ENCODE measurements at regions not wholly inside any gene's neighbourhood (a gene's known extent, or its start where the extent isn't known, plus 50 kb on each side); places are given as distances from the start of the nearest gene placed in this dataset.

DNA sequence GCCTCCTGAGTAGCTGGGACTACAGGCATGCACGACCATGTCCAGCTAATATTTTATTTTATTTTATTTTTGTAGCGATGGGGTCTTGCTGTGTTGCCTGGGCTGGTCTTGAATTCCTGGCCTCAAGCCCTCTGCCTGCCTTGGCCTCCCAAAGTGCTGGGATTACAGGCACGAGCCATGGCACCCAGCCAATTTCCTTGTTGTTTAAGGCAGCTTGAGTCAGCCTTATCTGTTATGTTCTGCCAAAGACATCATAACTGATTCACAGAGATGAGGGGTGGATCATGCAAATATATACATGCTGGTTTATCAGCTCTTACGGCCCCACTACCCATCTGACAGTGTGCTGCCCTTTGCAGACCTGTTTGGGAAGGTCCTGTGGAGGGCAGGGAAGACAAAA, 826.7 kb downstream of the TYW1 start:
- no peak overlapping the region for H2BK15ac ChIP-seq (ENCODE audit: low read depth, poor library complexity, severe bottlenecking)
- H3K4me2 ChIP-seq (ENCODE audit: low read length, poor library complexity, severe bottlenecking), result no peak overlapping the region
- no peaks in the 10 kb centered on the region for H3K36me3 ChIP-seq (ENCODE audit: control insufficient read depth in 1 of 2, insufficient read depth in 2 of 2, low read depth in 1 of 2, low read length in 2 of 2)
- no peaks in the 10 kb centered on the region for H3K4me1 ChIP-seq (ENCODE audit: control insufficient read depth, insufficient read depth, low read depth, low read length)
- no peak overlapping the region for H4K8ac ChIP-seq (ENCODE audit: low read length)
- H3K4ac ChIP-seq (ENCODE audit: low read depth in 1 of 2, low read length in 2 of 2), result no peak overlapping the region
- H3K9ac ChIP-seq (ENCODE audit: low read length), result no peak overlapping the region
- no peaks in the 10 kb centered on the region for H3K79me1 ChIP-seq (replicated peaks; ENCODE audit: low read length, poor library complexity, severe bottlenecking)
- H4K91ac ChIP-seq (ENCODE audit: low read length), result no peak overlapping the region
- no peak overlapping the region for H2AFZ ChIP-seq (ENCODE audit: low read depth, low read length)
- H3K18ac ChIP-seq (ENCODE audit: low read depth in 1 of 2, low read length in 2 of 2), result no peak overlapping the region
- DNase-seq, result no peak
- no peak overlapping the region for H3K4me3 ChIP-seq (ENCODE audit: insufficient read depth in 1 of 2, low read depth in 1 of 2, low read length in 2 of 2)
- no peak overlapping the region for H2BK12ac ChIP-seq (ENCODE audit: low read length in 2 of 2)
- no peaks in the 10 kb centered on the region for H3K27me3 ChIP-seq (ENCODE audit: control insufficient read depth in 1 of 2, insufficient read depth in 1 of 2, low read length in 2 of 2)
- H2BK5ac ChIP-seq (ENCODE audit: low read depth, low read length, poor library complexity, severe bottlenecking), result no peak overlapping the region
- H3K23ac ChIP-seq (ENCODE audit: low read length in 2 of 2), result no peak overlapping the region
- 77% methylated on average over 4 of the region's 4 CpGs for WGBS
- H2AK5ac ChIP-seq (ENCODE audit: low read length, severe bottlenecking), result no peak overlapping the region
- H3K27ac ChIP-seq (ENCODE audit: low read length, poor library complexity, severe bottlenecking), result no peak overlapping the region
- no peaks in the 10 kb centered on the region for H3K9me3 ChIP-seq (ENCODE audit: control insufficient read depth, low read length)
- H3K14ac ChIP-seq (ENCODE audit: low read length in 2 of 2), result no peak overlapping the region
- no peak overlapping the region for H2BK120ac ChIP-seq (ENCODE audit: low read depth, low read length)

DNA sequence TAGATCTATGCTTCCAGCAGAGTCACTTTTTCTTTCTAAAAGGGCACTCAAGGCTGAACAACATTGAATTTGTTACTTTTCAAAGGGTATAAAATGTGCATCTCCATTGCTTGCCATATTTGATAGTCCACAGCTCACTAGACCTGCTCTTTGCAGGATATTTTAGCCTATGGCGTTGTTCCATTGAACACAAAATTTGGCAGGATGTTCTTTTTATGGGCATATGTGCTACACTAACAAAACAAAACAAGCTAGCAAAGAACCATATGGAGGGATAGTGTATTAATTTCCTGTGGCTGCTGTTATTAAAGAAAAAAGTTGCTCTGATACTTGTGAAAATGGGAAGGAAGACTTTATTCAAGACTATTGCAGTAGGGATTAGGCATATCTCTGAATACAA, 828.7 kb downstream of the TYW1 start:
- no peak overlapping the region for H3K4ac ChIP-seq (ENCODE audit: low read depth in 1 of 2, low read length in 2 of 2)
- H2BK12ac ChIP-seq (ENCODE audit: low read length in 2 of 2), result no peak overlapping the region
- H2AFZ ChIP-seq (ENCODE audit: low read depth, low read length), result no peak overlapping the region
- no peak overlapping the region for H3K4me3 ChIP-seq (ENCODE audit: insufficient read depth in 1 of 2, low read depth in 1 of 2, low read length in 2 of 2)
- WGBS, result no CpG with 5 or more reads among the region's 1 CpG
- H3K9me3 ChIP-seq (ENCODE audit: control insufficient read depth, low read length), result no peaks in the 10 kb centered on the region
- H3K79me1 ChIP-seq (replicated peaks; ENCODE audit: low read length, poor library complexity, severe bottlenecking), result no peaks in the 10 kb centered on the region
- no peak overlapping the region for H2BK5ac ChIP-seq (ENCODE audit: low read depth, low read length, poor library complexity, severe bottlenecking)
- H3K23ac ChIP-seq (ENCODE audit: low read length in 2 of 2), result no peak overlapping the region
- no peak overlapping the region for H2AK5ac ChIP-seq (ENCODE audit: low read length, severe bottlenecking)
- H3K36me3 ChIP-seq (ENCODE audit: control insufficient read depth in 1 of 2, insufficient read depth in 2 of 2, low read depth in 1 of 2, low read length in 2 of 2), result no peaks in the 10 kb centered on the region
- no peak overlapping the region for H2BK15ac ChIP-seq (ENCODE audit: low read depth, poor library complexity, severe bottlenecking)
- H3K18ac ChIP-seq (ENCODE audit: low read depth in 1 of 2, low read length in 2 of 2), result no peak overlapping the region
- no peak for DNase-seq
- no peak overlapping the region for H3K27ac ChIP-seq (ENCODE audit: low read length, poor library complexity, severe bottlenecking)
- no peak overlapping the region for H3K4me2 ChIP-seq (ENCODE audit: low read length, poor library complexity, severe bottlenecking)
- H4K8ac ChIP-seq (ENCODE audit: low read length), result no peak overlapping the region
- H4K91ac ChIP-seq (ENCODE audit: low read length), result no peak overlapping the region
- no peaks in the 10 kb centered on the region for H3K27me3 ChIP-seq (ENCODE audit: control insufficient read depth in 1 of 2, insufficient read depth in 1 of 2, low read length in 2 of 2)
- H3K14ac ChIP-seq (ENCODE audit: low read length in 2 of 2), result no peak overlapping the region
- no peak overlapping the region for H3K9ac ChIP-seq (ENCODE audit: low read length)
- no peak overlapping the region for H2BK120ac ChIP-seq (ENCODE audit: low read depth, low read length)
- no peaks in the 10 kb centered on the region for H3K4me1 ChIP-seq (ENCODE audit: control insufficient read depth, insufficient read depth, low read depth, low read length)

DNA sequence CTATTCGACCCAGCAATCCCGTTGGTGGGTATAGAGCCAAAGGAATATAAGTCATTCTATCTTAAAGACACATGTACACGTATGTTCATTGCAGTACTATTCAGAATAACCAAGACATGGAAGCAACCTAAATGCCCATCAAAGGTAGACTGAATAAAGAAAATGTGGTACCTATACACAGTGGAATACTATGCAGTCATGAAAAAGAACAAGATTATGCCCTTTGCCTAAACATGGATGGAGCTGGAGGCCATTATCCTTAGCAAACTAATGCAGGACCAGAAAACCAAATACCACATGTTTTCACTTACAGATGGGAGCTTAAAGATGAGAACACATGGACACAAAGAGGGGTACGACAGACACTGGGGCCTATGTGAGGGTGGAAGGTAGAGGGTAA, 845.3 kb downstream of the TYW1 start:
- no peaks in the 10 kb centered on the region for H3K79me1 ChIP-seq (replicated peaks; ENCODE audit: low read length, poor library complexity, severe bottlenecking)
- no peak overlapping the region for H4K91ac ChIP-seq (ENCODE audit: low read length)
- H3K27ac ChIP-seq (ENCODE audit: low read length, poor library complexity, severe bottlenecking), result no peak overlapping the region
- no peak overlapping the region for H2AFZ ChIP-seq (ENCODE audit: low read depth, low read length)
- H3K23ac ChIP-seq (ENCODE audit: low read length in 2 of 2), result no peak overlapping the region
- no peak overlapping the region for H3K18ac ChIP-seq (ENCODE audit: low read depth in 1 of 2, low read length in 2 of 2)
- H3K36me3 ChIP-seq (ENCODE audit: control insufficient read depth in 1 of 2, insufficient read depth in 2 of 2, low read depth in 1 of 2, low read length in 2 of 2), result no peaks in the 10 kb centered on the region
- no peak overlapping the region for H3K4ac ChIP-seq (ENCODE audit: low read depth in 1 of 2, low read length in 2 of 2)
- no peak for DNase-seq
- no peak overlapping the region for H2BK5ac ChIP-seq (ENCODE audit: low read depth, low read length, poor library complexity, severe bottlenecking)
- no peak overlapping the region for H3K4me2 ChIP-seq (ENCODE audit: low read length, poor library complexity, severe bottlenecking)
- H3K9ac ChIP-seq (ENCODE audit: low read length), result no peak overlapping the region
- no peak overlapping the region for H4K8ac ChIP-seq (ENCODE audit: low read length)
- H3K9me3 ChIP-seq (ENCODE audit: control insufficient read depth, low read length), result no peaks in the 10 kb centered on the region
- H3K27me3 ChIP-seq (ENCODE audit: control insufficient read depth in 1 of 2, insufficient read depth in 1 of 2, low read length in 2 of 2), result peaks cover 0 to 3% of the 10 kb centered on the region in 2 experiments
- H2BK15ac ChIP-seq (ENCODE audit: low read depth, poor library complexity, severe bottlenecking), result no peak overlapping the region
- H3K14ac ChIP-seq (ENCODE audit: low read length in 2 of 2), result no peak overlapping the region
- H2BK12ac ChIP-seq (ENCODE audit: low read length in 2 of 2), result no peak overlapping the region
- no peak overlapping the region for H2BK120ac ChIP-seq (ENCODE audit: low read depth, low read length)
- H3K4me1 ChIP-seq (ENCODE audit: control insufficient read depth, insufficient read depth, low read depth, low read length), result no peaks in the 10 kb centered on the region
- H3K4me3 ChIP-seq (ENCODE audit: insufficient read depth in 1 of 2, low read depth in 1 of 2, low read length in 2 of 2), result no peak overlapping the region
- H2AK5ac ChIP-seq (ENCODE audit: low read length, severe bottlenecking), result no peak overlapping the region
- no CpG with 5 or more reads among the region's 4 CpGs for WGBS

- DNase-seq, result no peak
- Histone ChIP-seq H2BK12ac (ENCODE audit: low read length in 2 of 2) (no peak overlapping the region), H3K9ac (ENCODE audit: low read length) (no peak overlapping the region), H3K79me1 (replicated peaks; ENCODE audit: low read length, poor library complexity, severe bottlenecking) (no peaks in the 10 kb centered on the region), H3K4me1 (ENCODE audit: control insufficient read depth, insufficient read depth, low read depth, low read length) (no peaks in the 10 kb centered on the region), H2BK5ac (ENCODE audit: low read depth, low read length, poor library complexity, severe bottlenecking) (no peak overlapping the region), H3K36me3 (ENCODE audit: control insufficient read depth in 1 of 2, insufficient read depth in 2 of 2, low read depth in 1 of 2, low read length in 2 of 2) (no peaks in the 10 kb centered on the region), H3K27ac (ENCODE audit: low read length, poor library complexity, severe bottlenecking) (no peak overlapping the region), H4K91ac (ENCODE audit: low read length) (no peak overlapping the region), H3K18ac (ENCODE audit: low read depth in 1 of 2, low read length in 2 of 2) (no peak overlapping the region), H2AK5ac (ENCODE audit: low read length, severe bottlenecking) (no peak overlapping the region), H4K8ac (ENCODE audit: low read length) (no peak overlapping the region), H3K4ac (ENCODE audit: low read depth in 1 of 2, low read length in 2 of 2) (no peak overlapping the region), H3K14ac (ENCODE audit: low read length in 2 of 2) (no peak overlapping the region), H3K4me2 (ENCODE audit: low read length, poor library complexity, severe bottlenecking) (no peak overlapping the region), H3K9me3 (ENCODE audit: control insufficient read depth, low read length) (no peaks in the 10 kb centered on the region), H2BK120ac (ENCODE audit: low read depth, low read length) (no peak overlapping the region), H3K23ac (ENCODE audit: low read length in 2 of 2) (no peak overlapping the region), H2BK15ac (ENCODE audit: low read depth, poor library complexity, severe bottlenecking) (no peak overlapping the region), H3K4me3 (ENCODE audit: insufficient read depth in 1 of 2, low read depth in 1 of 2, low read length in 2 of 2) (no peak overlapping the region), H2AFZ (ENCODE audit: low read depth, low read length) (no peak overlapping the region), H3K27me3 (ENCODE audit: control insufficient read depth in 1 of 2, insufficient read depth in 1 of 2, low read length in 2 of 2) (peaks cover 0 to 3% of the 10 kb centered on the region in 2 experiments)
- WGBS, result 54% methylated on average over 4 of the region's 4 CpGs
These were observed 845.9 kb downstream of the TYW1 start for GRCh38 chr7:67842571-67842970.
